HEK293 (cell line): ENCODE measurements at regions not wholly inside any gene's neighbourhood (a gene's known extent, or its start where the extent isn't known, plus 50 kb on each side); places are given as distances from the start of the nearest gene placed in this dataset.

ENCODE experiments used
- ATF2 ChIP-seq: fragments of 450-650 bp; formaldehyde crosslinking; IDR thresholded peaks from 2 replicates; pipeline ENCODE4 v1.5.1; 2016; ENCODE audit warnings: missing biosample characterization, missing genetic modification characterization, low read depth
- BCL11A ChIP-seq: fragments of 450-650 bp; formaldehyde crosslinking; IDR thresholded peaks from 2 replicates; pipeline ENCODE4 v1.5.1; 2016; ENCODE audit warnings: low read depth, missing biosample characterization, missing genetic modification characterization
- CTCF ChIP-seq: fragments of 450-650 bp; formaldehyde crosslinking; IDR thresholded peaks from 2 replicates; pipeline ENCODE4 v1.5.1; 2016; ENCODE audit warnings: missing biosample characterization, missing genetic modification characterization
- GLIS2 ChIP-seq: fragments of 450-650 bp; formaldehyde crosslinking; IDR thresholded peaks from 2 replicates; pipeline ENCODE4 v1.5.1; 2016; ENCODE audit warnings: missing biosample characterization, missing genetic modification characterization
- MEIS1 ChIP-seq: sonication (generic); formaldehyde crosslinking; IDR thresholded peaks from 2 replicates; pipeline ENCODE4 v1.8.1; 2022; ENCODE audit warnings: missing genetic modification reagents, mild to moderate bottlenecking, borderline replicate concordance
- PRDM10 ChIP-seq: fragments of 450-650 bp; formaldehyde crosslinking; IDR thresholded peaks from 2 replicates; pipeline ENCODE4 v1.5.1; 2016; ENCODE audit warnings: missing biosample characterization, missing genetic modification characterization
- REST ChIP-seq: fragments of 450-650 bp; formaldehyde crosslinking; IDR thresholded peaks from 2 replicates; pipeline ENCODE4 v1.5.1; 2016; ENCODE audit warnings: missing biosample characterization, missing genetic modification characterization
- TCF7L2 ChIP-seq: IDR thresholded peaks from 2 replicates; pipeline ENCODE4 v1.6.1; 2011; ENCODE audit warnings: low read depth, mild to moderate bottlenecking, inconsistent platforms, low read length, moderate library complexity, borderline replicate concordance
- ZBTB1 ChIP-seq: fragments of 450-650 bp; formaldehyde crosslinking; IDR thresholded peaks from 2 replicates; pipeline ENCODE4 v1.5.1; 2016; ENCODE audit warnings: missing biosample characterization, missing genetic modification characterization
- ZNF274 ChIP-seq, 2 experiments: fragments of 200-500 bp in 1 of 2; fragments of 450-650 bp in 1 of 2; sonication (Bioruptor generic) in 1 of 2; formaldehyde crosslinking in 1 of 2; IDR thresholded peaks; 2 replicates each; pipeline versions ENCODE4 v1.5.1 to v1.6.1; 2014 to 2016; ENCODE audit warnings: borderline replicate concordance in 1 of 2, inconsistent platforms in 1 of 2, low read length in 1 of 2, missing biosample characterization in 1 of 2, missing genetic modification characterization in 1 of 2
- ZNF394 ChIP-seq: fragments of 450-650 bp; formaldehyde crosslinking; IDR thresholded peaks from 2 replicates; pipeline ENCODE4 v1.5.1; 2016; ENCODE audit warnings: missing biosample characterization, missing genetic modification characterization, mild to moderate bottlenecking, moderate library complexity, borderline replicate concordance
- ZNF629 ChIP-seq: fragments of 450-650 bp; formaldehyde crosslinking; IDR thresholded peaks from 2 replicates; pipeline ENCODE4 v1.5.1; 2017; ENCODE audit warnings: missing biosample characterization, missing genetic modification characterization
- ZNF776 ChIP-seq: fragments of 450-650 bp; formaldehyde crosslinking; IDR thresholded peaks from 2 replicates; pipeline ENCODE4 v1.5.0; 2017; ENCODE audit warnings: missing biosample characterization, missing genetic modification characterization, borderline replicate concordance
- ZNF777 ChIP-seq: fragments of 450-650 bp; formaldehyde crosslinking; IDR thresholded peaks from 2 replicates; pipeline ENCODE4 v1.5.1; 2017; ENCODE audit warnings: missing biosample characterization, missing genetic modification characterization, borderline replicate concordance

- TF ChIP-seq CTCF (tag by site-specific recombination): no peak
- no peak for TF ChIP-seq ZNF776 (tag by site-specific recombination)
- no peak for TF ChIP-seq ZNF394
- no peak for TF ChIP-seq PRDM10 (tag by site-specific recombination)
- TF ChIP-seq MEIS1 (CRISPR knock-in tag): no peak
- TF ChIP-seq ZNF629 (tag by site-specific recombination): no peak
- no peak for TF ChIP-seq ZNF777 (tag by site-specific recombination)
- TF ChIP-seq ZBTB1 (tag by site-specific recombination): no peak
- TF ChIP-seq GLIS2 (tag by site-specific recombination): no peak
- no peak for TF ChIP-seq BCL11A (tag by site-specific recombination)
- TF ChIP-seq REST (tag by site-specific recombination): no peak
- TF ChIP-seq ATF2: no peak
- TF ChIP-seq TCF7L2: no peak
- no peak for TF ChIP-seq ZNF274 (IDR thresholded peaks at IDR 0.05; ENCODE audit: low read length)
- no peak for TF ChIP-seq ZNF274 (tag by site-specific recombination; IDR thresholded peaks at IDR 0.05; ENCODE audit: borderline replicate concordance)
Observed at GRCh38 chr5:99081711-99082110, 152.9 kb upstream of the CHD1 start.
